ENCODE measurements at regions not wholly inside any gene's neighbourhood (a gene's known extent, or its start where the extent isn't known, plus 50 kb on each side); places are given as distances from the start of the nearest gene placed in this dataset.
"Not testable (repeated sequence)": the region's sequence is repeated elsewhere in the genome, so short reads cannot be mapped to it uniquely, and the experiment has no call there.

GRCh38 chr18:70781860-70782453 lies 493.1 kb downstream of the SOCS6 start:
- intact Hi-C loops (cut with micrococcal nuclease; ENCODE audit: unreplicated experiment), result loop anchor here (5.0 to 10.0 kb wide), 4 partner anchors 153 to 1760 kb away; partner anchors contain the start of gene CBLN2
- H3K4me1 ChIP-seq (ENCODE audit: insufficient read depth, low read length, poor library complexity, severe bottlenecking), result peaks cover 6% of the 10 kb centered on the region
- no peaks in the 10 kb centered on the region for H3K9me3 ChIP-seq (ENCODE audit: low read depth, low read length, poor library complexity, severe bottlenecking)
- no TSS peak for BruUV-seq (replicated peaks)
- no peak overlapping the region for H3K27ac ChIP-seq (ENCODE audit: low read depth, low read length, poor library complexity, severe bottlenecking)
- no peak overlapping the region for H3K4me3 ChIP-seq (ENCODE audit: low read depth, low read length, poor library complexity, severe bottlenecking)
- DNase-seq (ENCODE audit: low spot score), result peak; percentile 84
- H3K27me3 ChIP-seq (replicated peaks; ENCODE audit: insufficient read depth, low read depth, low read length, poor library complexity), result no peaks in the 10 kb centered on the region
- CTCF ChIA-PET, result interaction anchor here (0.6 kb wide), 2 partner anchors 10 to 288 kb away, joined by 3 read pairs; no protein-coding TSS in a partner anchor
- POLR2A ChIA-PET (ENCODE audit: low non-redundant PET), result no interaction called here
- TF ChIP-seq, protein P1, sequence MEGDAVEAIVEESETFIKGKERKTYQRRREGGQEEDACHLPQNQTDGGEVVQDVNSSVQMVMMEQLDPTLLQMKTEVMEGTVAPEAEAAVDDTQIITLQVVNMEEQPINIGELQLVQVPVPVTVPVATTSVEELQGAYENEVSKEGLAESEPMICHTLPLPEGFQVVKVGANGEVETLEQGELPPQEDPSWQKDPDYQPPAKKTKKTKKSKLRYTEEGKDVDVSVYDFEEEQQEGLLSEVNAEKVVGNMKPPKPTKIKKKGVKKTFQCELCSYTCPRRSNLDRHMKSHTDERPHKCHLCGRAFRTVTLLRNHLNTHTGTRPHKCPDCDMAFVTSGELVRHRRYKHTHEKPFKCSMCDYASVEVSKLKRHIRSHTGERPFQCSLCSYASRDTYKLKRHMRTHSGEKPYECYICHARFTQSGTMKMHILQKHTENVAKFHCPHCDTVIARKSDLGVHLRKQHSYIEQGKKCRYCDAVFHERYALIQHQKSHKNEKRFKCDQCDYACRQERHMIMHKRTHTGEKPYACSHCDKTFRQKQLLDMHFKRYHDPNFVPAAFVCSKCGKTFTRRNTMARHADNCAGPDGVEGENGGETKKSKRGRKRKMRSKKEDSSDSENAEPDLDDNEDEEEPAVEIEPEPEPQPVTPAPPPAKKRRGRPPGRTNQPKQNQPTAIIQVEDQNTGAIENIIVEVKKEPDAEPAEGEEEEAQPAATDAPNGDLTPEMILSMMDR (conservative IDR thresholded peaks at IDR 0.05; ENCODE audit: low read depth, low read length), result peak; percentile 87
- TF ChIP-seq EZH2 (IDR thresholded peaks at IDR 0.05; ENCODE audit: borderline replicate concordance, low read depth, low read length, poor library complexity, severe bottlenecking), result no peak
- H3K36me3 ChIP-seq (ENCODE audit: insufficient read depth, low read length, poor library complexity, severe bottlenecking), result no peaks in the 10 kb centered on the region

DNA sequence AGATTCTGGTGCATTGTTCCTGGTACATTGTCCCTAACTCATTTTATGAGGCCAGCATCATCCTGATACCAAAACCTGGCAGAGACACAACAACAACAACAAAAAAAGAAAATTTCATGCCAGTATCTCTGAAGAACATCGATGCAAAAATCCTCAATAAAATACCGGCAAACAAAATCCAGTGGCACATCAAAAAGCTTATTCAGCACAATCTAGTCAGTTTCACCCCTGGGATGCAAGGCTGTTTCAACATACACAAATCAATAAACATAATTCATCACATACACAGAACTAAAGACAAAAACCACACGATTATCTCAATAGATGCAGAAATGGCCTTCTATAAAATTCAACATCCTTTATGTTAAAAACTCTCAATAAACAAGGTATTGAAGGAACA lies 477.4 kb downstream of the SOCS6 start:
- H3K27ac ChIP-seq (ENCODE audit: low read depth, low read length, poor library complexity, severe bottlenecking); BruUV-seq (replicated peaks); H3K4me1 ChIP-seq (ENCODE audit: insufficient read depth, low read length, poor library complexity, severe bottlenecking); H3K36me3 ChIP-seq (ENCODE audit: insufficient read depth, low read length, poor library complexity, severe bottlenecking); H3K9me3 ChIP-seq (ENCODE audit: low read depth, low read length, poor library complexity, severe bottlenecking); H3K4me3 ChIP-seq (ENCODE audit: low read depth, low read length, poor library complexity, severe bottlenecking); CTCF ChIA-PET; DNase-seq (ENCODE audit: low spot score); POLR2A ChIA-PET (ENCODE audit: low non-redundant PET); H3K27me3 ChIP-seq (replicated peaks; ENCODE audit: insufficient read depth, low read depth, low read length, poor library complexity); intact Hi-C loops (cut with micrococcal nuclease; ENCODE audit: unreplicated experiment): not testable (repeated sequence)

GRCh38 chr18:70762812-70763211 lies 474.0 kb downstream of the SOCS6 start:
- TF ChIP-seq, protein P1 (conservative IDR thresholded peaks at IDR 0.05; ENCODE audit: low read depth, low read length), result no peak
- no peak for TF ChIP-seq EZH2 (IDR thresholded peaks at IDR 0.05; ENCODE audit: borderline replicate concordance, low read depth, low read length, poor library complexity, severe bottlenecking)
- CTCF ChIA-PET, result no interaction called here
- H3K9me3 ChIP-seq (ENCODE audit: low read depth, low read length, poor library complexity, severe bottlenecking), result peaks cover 3% of the 10 kb centered on the region

DNA sequence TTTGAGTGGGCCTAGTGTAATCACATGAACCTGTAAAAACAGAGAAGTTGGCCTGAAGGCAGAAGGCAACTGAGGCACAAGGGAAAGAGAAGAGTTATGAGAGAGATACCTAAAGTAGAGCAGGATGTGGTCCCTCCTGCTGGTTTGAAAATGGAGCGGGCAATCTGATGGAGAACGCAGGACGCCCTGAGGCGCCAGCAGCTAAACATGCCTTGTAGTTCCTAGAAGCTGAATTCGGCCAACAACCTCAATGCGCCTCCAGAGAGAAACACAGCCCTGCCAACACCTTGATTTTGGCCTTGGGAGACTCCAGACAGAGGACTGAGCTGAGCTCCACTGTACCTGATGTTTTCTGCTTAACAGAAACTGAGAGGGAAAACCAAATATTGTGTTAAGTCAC lies 469.9 kb downstream of the SOCS6 start:
- H3K4me1 ChIP-seq (ENCODE audit: insufficient read depth, low read length, poor library complexity, severe bottlenecking), result no peaks in the 10 kb centered on the region
- intact Hi-C loops (cut with micrococcal nuclease; ENCODE audit: unreplicated experiment), result no loop called here
- TF ChIP-seq EZH2 (IDR thresholded peaks at IDR 0.05; ENCODE audit: borderline replicate concordance, low read depth, low read length, poor library complexity, severe bottlenecking), result no peak
- TF ChIP-seq, protein P1 (conservative IDR thresholded peaks at IDR 0.05; ENCODE audit: low read depth, low read length), result no peak
- no peaks in the 10 kb centered on the region for H3K9me3 ChIP-seq (ENCODE audit: low read depth, low read length, poor library complexity, severe bottlenecking)
- no TSS peak for BruUV-seq (replicated peaks)
- no peaks in the 10 kb centered on the region for H3K36me3 ChIP-seq (ENCODE audit: insufficient read depth, low read length, poor library complexity, severe bottlenecking)
- no peaks in the 10 kb centered on the region for H3K27me3 ChIP-seq (replicated peaks; ENCODE audit: insufficient read depth, low read depth, low read length, poor library complexity)
- no peak overlapping the region for H3K4me3 ChIP-seq (ENCODE audit: low read depth, low read length, poor library complexity, severe bottlenecking)
- H3K27ac ChIP-seq (ENCODE audit: low read depth, low read length, poor library complexity, severe bottlenecking), result no peak overlapping the region
- CTCF ChIA-PET, result no interaction called here
- DNase-seq (ENCODE audit: low spot score), result no peak
- POLR2A ChIA-PET (ENCODE audit: low non-redundant PET), result no interaction called here

More at GRCh38 chr18:70762812-70763211, 474.0 kb downstream of the SOCS6 start:
- Histone ChIP-seq H3K27me3 (replicated peaks; ENCODE audit: insufficient read depth, low read depth, low read length, poor library complexity) (no peaks in the 10 kb centered on the region), H3K36me3 (ENCODE audit: insufficient read depth, low read length, poor library complexity, severe bottlenecking) (no peaks in the 10 kb centered on the region), H3K4me1 (ENCODE audit: insufficient read depth, low read length, poor library complexity, severe bottlenecking) (no peaks in the 10 kb centered on the region), H3K4me3 (ENCODE audit: low read depth, low read length, poor library complexity, severe bottlenecking) (no peak overlapping the region), H3K27ac (ENCODE audit: low read depth, low read length, poor library complexity, severe bottlenecking) (no peak overlapping the region)
- intact Hi-C loops (cut with micrococcal nuclease; ENCODE audit: unreplicated experiment), result no loop called here
- no peak for DNase-seq (ENCODE audit: low spot score)
- POLR2A ChIA-PET (ENCODE audit: low non-redundant PET), result no interaction called here
- no TSS peak for BruUV-seq (replicated peaks)

Data from A673 (cell line).